Kidney (tissue), 13 donors: ENCODE measurements at regions not wholly inside any gene's neighbourhood (a gene's known extent, or its start where the extent isn't known, plus 50 kb on each side); places are given as distances from the start of the nearest gene placed in this dataset.

Experiments
- DNase-seq, 5 donors: peaks; one replicate each; pipeline ENCODE4 v3.0.0-alpha.2; 2013 to 2020
- FAIRE-seq: peaks from 2 replicates; lab custom pipeline; 2012; peaks lifted over from hg19 to GRCh38; lab: Jason Lieb, UNC
- H3K27ac ChIP-seq, 2 donors: one replicate each; pipeline ENCODE4 v1.7.0; 2013; ENCODE audit warnings: low read depth in 2 of 2, low read length in 2 of 2, inconsistent platforms in 1 of 2
- H3K27me3 ChIP-seq: one replicate; pipeline ENCODE4 v1.7.1; 2013; ENCODE audit warnings: low read length, inconsistent platforms; ENCODE audit not compliant: control insufficient read depth, insufficient read depth
- H3K36me3 ChIP-seq, 3 donors: one replicate each; pipeline versions ENCODE4 v1.7.0 to v1.7.1; 2013; ENCODE audit warnings: low read length in 3 of 3, control low read depth in 1 of 3, inconsistent platforms in 1 of 3; ENCODE audit not compliant: insufficient read depth in 3 of 3, control insufficient read depth in 2 of 3
- H3K4me1 ChIP-seq, 3 donors: one replicate each; pipeline versions ENCODE4 v1.7.0 to v1.7.1; 2013; ENCODE audit warnings: low read length in 3 of 3, inconsistent platforms in 1 of 3, low read depth in 1 of 3; ENCODE audit not compliant: control insufficient read depth in 2 of 3, insufficient read depth in 2 of 3
- H3K4me3 ChIP-seq, 3 donors: one replicate each; pipeline versions ENCODE4 v1.7.0 to v1.8.1; 2013; ENCODE audit warnings: low read length in 3 of 3, control low read depth in 1 of 3, inconsistent platforms in 1 of 3
- H3K9ac ChIP-seq, 3 donors: one replicate each; pipeline versions ENCODE4 v1.7.0 to v1.7.1; 2013; ENCODE audit warnings: low read length in 3 of 3, control low read depth in 1 of 3, inconsistent platforms in 1 of 3
- H3K9me3 ChIP-seq, 3 donors: one replicate each; pipeline versions ENCODE4 v1.7.0 to v1.7.1; 2013; ENCODE audit warnings: low read length in 3 of 3, control low read depth in 1 of 3, inconsistent platforms in 1 of 3; ENCODE audit not compliant: control insufficient read depth in 2 of 3, insufficient read depth in 1 of 3
- intact Hi-C: fragments of 100-400 bp; cut with DNase I; formaldehyde crosslinking; loops from one replicate; pipeline ENCODE4 v1.11.1; 2022
- TF ChIP-seq, protein P1 (sequence below): IDR thresholded peaks from 3 replicates; pipeline ENCODE4 v1.5.1; 2012; ENCODE audit warnings: mild to moderate bottlenecking, moderate library complexity, borderline replicate concordance; ENCODE audit not compliant: insufficient read depth; ENCODE audit errors: extremely low read depth
- donor health status: control.
- donor health status: control.
- donor health status: control.
- donor health status: control.
- donor health status: control.
- donor health status: DM: yes; HTN: yes; CAD: no.
- donor health status: Normal renal cell carcinoma (clear cell type).

DNA sequence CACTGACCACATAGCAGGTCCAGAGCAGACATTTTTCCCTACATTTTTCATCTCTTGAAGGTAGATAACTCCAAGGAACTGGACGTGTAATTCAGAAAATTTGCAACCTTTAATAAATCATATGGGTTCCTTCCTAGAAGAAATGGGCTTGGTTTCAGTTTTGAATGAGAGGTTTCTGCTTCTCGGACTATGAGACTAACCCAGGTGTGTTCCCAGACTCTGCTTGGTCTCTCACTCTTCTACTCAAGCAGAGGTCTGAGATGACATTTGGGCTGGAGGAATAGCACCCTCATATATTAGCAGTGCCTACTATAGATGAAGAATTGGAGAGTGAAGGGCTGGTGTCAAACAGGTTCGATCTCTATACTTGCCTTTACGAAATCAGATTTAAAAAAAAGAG is 231.2 kb downstream of the DOK5 start:
- H3K9ac ChIP-seq = no peak overlapping the region
- H3K9me3 ChIP-seq = no peaks in the 10 kb centered on the region
- intact Hi-C loops = no loop called here
- DNase-seq = no peak
- no peaks in the 10 kb centered on the region for H3K27me3 ChIP-seq
- TF ChIP-seq, protein P1, sequence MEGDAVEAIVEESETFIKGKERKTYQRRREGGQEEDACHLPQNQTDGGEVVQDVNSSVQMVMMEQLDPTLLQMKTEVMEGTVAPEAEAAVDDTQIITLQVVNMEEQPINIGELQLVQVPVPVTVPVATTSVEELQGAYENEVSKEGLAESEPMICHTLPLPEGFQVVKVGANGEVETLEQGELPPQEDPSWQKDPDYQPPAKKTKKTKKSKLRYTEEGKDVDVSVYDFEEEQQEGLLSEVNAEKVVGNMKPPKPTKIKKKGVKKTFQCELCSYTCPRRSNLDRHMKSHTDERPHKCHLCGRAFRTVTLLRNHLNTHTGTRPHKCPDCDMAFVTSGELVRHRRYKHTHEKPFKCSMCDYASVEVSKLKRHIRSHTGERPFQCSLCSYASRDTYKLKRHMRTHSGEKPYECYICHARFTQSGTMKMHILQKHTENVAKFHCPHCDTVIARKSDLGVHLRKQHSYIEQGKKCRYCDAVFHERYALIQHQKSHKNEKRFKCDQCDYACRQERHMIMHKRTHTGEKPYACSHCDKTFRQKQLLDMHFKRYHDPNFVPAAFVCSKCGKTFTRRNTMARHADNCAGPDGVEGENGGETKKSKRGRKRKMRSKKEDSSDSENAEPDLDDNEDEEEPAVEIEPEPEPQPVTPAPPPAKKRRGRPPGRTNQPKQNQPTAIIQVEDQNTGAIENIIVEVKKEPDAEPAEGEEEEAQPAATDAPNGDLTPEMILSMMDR = no peak
- H3K4me3 ChIP-seq = no peak overlapping the region
- no peaks in the 10 kb centered on the region for H3K36me3 ChIP-seq
- no peaks in the 10 kb centered on the region for H3K4me1 ChIP-seq
- H3K27ac ChIP-seq = no peak overlapping the region
- FAIRE-seq = no peak

DNA sequence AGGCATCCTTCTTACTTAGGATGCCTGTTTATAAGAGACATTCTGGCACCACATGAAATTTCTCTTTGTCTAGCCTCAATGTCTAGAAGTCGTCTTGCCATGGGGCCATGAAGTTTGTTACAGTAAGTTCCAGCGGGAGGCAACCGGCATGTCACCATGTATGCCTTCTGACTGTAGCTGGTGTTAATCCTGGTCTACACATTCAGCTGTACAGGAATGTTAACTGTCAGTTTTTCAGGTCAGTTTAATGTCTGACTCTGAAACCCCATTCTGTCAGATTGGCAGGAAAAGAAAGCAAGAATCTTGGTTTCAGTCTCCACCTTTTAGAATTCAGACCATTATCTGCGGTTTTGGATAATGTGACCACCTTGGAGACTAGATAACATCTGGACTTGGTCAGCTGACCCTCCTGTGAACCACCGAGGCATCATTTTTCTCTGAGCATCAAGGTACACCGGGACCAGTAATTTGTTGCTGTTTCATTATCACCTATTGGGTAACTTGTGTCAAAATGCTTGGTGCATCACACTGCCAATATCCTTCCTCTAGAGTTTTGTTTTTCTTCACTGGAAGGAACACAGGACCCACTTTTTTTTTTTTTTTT is 228.7 kb downstream of the DOK5 start:
- Histone ChIP-seq H3K4me1 (no peaks in the 10 kb centered on the region), H3K4me3 (no peak overlapping the region), H3K9me3 (no peaks in the 10 kb centered on the region), H3K36me3 (no peaks in the 10 kb centered on the region), H3K27ac (no peak overlapping the region), H3K9ac (no peak overlapping the region), H3K27me3 (no peaks in the 10 kb centered on the region)
- DNase-seq = no peak
- intact Hi-C loops = no loop called here
- TF ChIP-seq, protein P1 = no peak
- FAIRE-seq = no peak
